T follicular helper cell (primary cell): ENCODE measurements at regions not wholly inside any gene's neighbourhood (a gene's known extent, or its start where the extent isn't known, plus 50 kb on each side); places are given as distances from the start of the nearest gene placed in this dataset.
"Not testable (repeated sequence)": the region's sequence is repeated elsewhere in the genome, so short reads cannot be mapped to it uniquely, and the experiment has no call there.

ENCODE experiments used
- DNase-seq: peaks from one replicate; pipeline ENCODE4 v3.0.0-alpha.2; 2020; ENCODE audit warnings: low read depth

- not testable (repeated sequence) for DNase-seq
These were observed 330.7 kb upstream of the PLGLB1 start for GRCh38 chr2:87352178-87352934.

GRCh38 chr2:87353408-87353807, 331.8 kb upstream of the PLGLB1 start:
- DNase-seq = not testable (repeated sequence)

DNA sequence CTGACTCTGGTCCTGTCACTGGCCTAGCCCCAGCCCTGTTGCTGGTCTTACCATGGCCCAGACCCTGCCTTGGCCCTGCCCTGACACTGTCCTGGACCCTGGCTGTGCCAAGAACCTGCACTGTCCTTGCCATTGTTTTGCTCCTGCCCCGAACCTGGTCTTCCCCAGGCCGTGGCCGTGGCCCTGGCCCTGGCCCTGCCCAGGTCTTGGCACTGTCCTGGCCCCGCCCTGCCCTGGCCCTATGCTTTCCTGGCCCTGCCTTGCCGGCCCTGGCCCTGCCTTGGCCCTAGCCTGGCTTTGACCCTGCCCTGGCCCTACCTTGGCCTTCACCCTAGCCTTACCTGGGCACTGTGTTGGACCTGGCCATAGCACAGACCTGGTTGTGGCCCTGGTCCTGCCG, 332.5 kb upstream of the PLGLB1 start:
- DNase-seq = not testable (repeated sequence)

GRCh38 chr2:87360250-87360649, 338.6 kb upstream of the PLGLB1 start:
- not testable (repeated sequence) for DNase-seq

- not testable (repeated sequence) for DNase-seq
These were observed 339.3 kb upstream of the PLGLB1 start for GRCh38 chr2:87360927-87361326.

DNA sequence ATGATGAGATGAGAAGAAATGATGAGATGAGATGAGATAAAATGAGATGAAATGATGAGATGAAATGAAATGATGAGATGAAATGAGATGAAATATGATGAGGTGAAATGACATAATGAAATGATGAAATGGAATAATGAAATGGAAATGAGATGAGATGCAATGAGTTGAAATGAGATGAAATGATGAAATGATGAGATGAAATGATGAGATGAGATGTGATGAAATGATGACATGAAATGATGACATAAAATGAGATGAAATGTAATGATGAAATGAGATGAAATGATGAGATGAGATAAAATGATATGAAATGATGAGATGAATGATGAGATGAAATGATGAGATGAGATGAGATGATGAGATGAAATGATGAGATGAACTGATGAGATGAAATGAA, 340.2 kb upstream of the PLGLB1 start:
- not testable (repeated sequence) for DNase-seq

DNA sequence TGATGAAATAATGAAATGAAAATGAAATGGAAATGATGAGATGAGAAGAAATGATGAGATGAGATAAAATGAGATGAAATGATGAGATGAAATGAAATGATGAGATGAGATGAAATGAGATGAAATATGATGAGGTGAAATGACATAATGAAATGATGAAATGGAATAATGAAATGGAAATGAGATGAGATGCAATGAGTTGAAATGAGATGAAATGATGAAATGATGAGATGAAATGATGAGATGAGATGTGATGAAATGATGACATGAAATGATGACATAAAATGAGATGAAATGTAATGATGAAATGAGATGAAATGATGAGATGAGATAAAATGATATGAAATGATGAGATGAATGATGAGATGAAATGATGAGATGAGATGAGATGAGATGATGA, 342.7 kb upstream of the PLGLB1 start:
- DNase-seq = not testable (repeated sequence)

- DNase-seq = not testable (repeated sequence)
These were observed 343.4 kb upstream of the PLGLB1 start for GRCh38 chr2:87365038-87365437.

- DNase-seq = not testable (repeated sequence)
These were observed 361.8 kb upstream of the PLGLB2 start for GRCh38 chr2:87386063-87386560.

GRCh38 chr2:87395784-87396183, 352.1 kb upstream of the PLGLB2 start:
- not testable (repeated sequence) for DNase-seq

GRCh38 chr2:87396551-87397265, 351.2 kb upstream of the PLGLB2 start:
- DNase-seq = not testable (repeated sequence)

DNA sequence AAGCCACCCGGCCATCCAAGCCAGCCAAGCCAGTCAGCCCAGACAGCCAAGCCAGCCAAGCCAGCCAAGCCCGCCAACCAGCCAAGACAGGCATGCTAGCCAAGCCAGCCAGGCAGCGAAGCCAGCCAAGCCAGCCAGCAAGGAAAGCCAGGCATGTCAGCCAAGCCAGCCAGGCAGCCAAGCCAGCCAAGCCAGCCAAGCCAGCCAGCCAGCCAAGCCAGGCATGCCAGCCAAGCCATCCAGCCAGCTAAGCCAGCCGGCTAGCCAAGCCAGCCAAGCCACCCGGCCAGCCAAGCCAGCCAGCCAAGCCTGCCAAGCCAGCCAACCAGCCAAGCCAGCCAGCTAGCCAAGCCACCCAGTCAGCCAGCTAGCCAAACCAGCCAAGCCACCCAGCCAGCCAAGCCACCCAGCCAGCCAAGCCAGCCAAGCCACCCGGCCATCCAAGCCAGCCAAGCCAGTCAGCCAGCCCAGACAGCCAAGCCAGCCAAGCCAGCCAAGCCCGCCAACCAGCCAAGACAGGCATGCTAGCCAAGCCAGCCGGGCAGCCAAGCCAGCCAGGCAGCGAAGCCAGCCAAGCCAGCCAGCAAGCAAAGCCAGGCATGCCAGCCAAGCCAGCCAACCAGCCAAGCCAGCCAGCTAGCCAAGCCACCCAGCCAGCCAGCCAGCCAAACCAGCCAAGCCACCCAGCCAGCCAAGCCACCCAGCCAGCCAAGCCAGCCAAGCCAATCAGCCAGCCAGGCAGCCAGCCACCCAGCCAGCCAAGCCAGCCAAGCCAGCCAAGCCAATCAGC, 350.4 kb upstream of the PLGLB2 start:
- not testable (repeated sequence) for DNase-seq

- DNase-seq = not testable (repeated sequence)
These were observed 349.2 kb upstream of the PLGLB2 start for GRCh38 chr2:87398567-87399305.

- DNase-seq = no peak
These were observed 346.1 kb upstream of the PLGLB2 start for GRCh38 chr2:87401726-87402345.

- DNase-seq = no peak
These were observed 344.1 kb upstream of the PLGLB2 start for GRCh38 chr2:87403893-87404175.

DNA sequence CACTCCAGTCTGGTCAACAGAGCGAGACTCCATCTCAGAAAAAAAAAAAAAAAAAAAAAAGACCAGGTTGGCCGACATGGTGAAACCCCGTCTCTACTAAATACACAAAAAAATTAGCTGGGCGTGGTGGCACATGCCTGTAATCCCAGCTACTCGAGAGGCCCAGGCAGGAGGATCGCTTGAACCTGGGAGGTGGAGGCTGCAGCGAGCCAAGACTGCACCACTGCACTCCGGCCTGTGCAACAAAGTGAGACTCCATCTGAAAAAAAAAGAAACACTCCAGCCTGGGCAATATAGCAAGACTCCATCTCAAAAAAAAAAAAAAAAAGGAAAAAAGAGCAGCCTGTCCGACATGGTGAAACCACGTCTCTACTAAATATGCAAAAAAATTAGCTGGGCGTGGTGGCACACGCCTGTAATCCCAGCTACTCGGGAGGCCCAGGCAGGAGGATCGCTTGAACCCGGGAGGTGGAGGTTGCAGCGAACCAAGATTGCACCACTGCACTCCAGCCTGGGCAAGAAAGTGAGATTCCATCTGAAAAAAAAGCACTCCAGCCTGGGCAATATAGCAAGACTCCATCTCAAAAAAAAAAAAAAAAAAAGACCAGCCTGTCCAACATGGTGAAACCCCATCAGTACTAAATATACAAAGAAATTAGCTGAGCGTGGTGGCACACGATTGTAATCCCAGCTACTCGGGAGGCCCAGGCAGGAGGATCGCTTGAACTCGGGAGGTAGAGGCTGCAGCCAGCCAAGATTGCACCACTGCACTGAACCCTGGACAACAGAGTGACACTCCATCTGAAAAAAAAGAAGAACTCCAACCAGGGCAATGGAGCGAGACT, 343.3 kb upstream of the PLGLB2 start:
- not testable (repeated sequence) for DNase-seq

DNA sequence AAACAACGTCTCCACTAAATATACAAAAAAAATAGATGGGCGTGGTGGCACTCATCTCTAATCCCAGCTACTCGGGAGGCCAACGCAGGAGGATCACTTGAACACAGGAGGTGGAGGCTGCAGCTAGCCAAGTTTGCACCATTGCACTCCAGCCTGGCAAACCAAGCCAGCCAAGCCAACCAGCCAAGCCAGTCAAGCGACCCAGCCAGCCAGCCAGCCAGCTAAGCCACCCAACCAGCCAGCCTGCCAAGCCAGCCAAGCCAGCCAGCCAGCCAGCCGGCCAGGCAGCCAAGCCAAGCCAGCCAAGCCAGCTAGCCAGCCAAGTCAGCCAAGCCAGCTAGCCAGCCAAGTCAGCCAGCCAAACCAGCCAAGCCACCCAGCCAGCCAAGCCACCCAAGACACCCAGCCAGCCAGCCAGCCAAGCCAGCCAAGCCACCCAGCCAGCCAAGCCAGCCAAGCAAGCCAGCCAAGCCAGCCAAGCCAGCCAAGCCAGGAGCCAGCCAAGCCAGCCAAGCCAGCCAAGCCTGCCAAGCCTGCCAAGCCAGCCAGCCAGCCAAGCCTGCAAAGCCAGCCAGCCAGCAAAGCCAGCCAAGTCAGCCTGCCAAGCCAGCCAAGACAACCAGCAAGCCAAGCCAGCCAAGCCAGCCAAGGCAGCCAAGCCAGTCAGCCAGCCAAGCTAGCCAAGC, 342.2 kb upstream of the PLGLB2 start:
- not testable (repeated sequence) for DNase-seq

DNA sequence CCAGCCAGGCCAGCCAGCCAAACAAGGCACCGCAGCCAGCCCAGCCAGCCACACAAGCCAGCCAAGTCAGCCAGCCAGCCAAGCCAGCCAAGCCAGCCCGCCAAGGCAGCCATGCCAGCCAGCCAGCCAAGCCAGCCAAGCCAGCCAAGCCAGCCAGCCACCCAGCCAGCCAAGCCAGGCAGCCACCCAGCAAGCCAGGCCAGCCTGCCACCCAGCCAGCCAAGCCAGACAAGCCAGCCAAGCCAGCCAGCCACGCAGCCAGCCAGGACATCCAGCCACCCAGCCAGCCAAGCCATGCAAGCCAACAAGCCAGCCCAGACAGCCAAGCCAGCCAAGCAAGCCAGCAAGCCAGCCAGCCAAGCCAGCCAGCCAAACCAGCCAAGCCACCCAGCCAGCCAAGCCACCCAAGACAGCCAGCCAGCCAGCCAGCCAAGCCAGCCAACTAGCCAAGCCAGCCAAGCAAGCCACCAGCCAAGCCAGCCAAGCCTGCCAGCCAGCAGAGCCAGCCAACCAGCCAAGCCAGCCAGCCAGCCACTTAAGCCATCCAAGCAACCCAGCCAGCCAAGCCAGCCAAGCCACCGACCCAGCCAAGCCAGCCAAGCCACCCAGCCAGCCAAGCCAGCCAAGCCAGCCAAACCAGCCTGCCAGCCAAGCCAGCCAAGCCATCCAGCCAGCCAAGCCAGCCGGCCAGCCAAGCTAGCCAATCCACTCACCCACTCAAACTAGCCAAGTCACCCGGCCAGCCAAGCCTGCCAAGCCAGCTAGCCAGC, 341.3 kb upstream of the PLGLB2 start:
- not testable (repeated sequence) for DNase-seq

DNA sequence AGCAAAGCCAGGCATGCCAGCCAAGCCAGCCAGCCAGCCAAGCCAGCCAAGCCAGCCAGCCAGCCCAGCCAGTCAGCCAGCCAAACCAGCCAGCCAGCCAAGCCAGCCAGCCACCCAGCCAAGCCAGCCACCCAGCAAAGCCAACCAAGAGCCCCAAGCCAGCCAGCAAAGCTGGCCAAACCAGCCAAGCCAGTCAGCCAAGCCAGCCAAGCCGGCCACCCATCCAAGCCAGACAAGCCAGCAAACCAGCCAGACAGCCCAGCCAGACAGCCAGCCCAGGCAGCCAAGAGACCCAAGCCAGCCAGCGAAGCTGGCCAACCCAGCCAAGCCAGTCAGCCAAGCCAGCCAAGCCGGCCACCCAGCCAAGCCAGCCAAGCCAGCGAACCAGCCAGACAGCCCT, 338.3 kb upstream of the PLGLB2 start:
- not testable (repeated sequence) for DNase-seq
